ENCODE measurements at regions not wholly inside any gene's neighbourhood (a gene's known extent, or its start where the extent isn't known, plus 50 kb on each side); places are given as distances from the start of the nearest gene placed in this dataset.

- H2AK5ac ChIP-seq (ENCODE audit: insufficient read length, low read length), result no peak overlapping the region
- H3K18ac ChIP-seq (ENCODE audit: insufficient read length, low read depth, low read length), result no peak overlapping the region
- Mint-ChIP-seq H3K9me3 (no peaks in the 10 kb centered on the region), H3K27me3 (ENCODE audit: low read depth) (peaks cover 25% of the 10 kb centered on the region), H3K4me3 (no peak overlapping the region), H3K36me3 (ENCODE audit: insufficient read depth in 1 of 3, low read depth in 3 of 3) (no peaks in the 10 kb centered on the region), H3K27ac (no peak overlapping the region), H3K4me1 (no peaks in the 10 kb centered on the region)
- H3K23ac ChIP-seq (ENCODE audit: insufficient read length, low read depth, low read length), result no peak overlapping the region
- no peak overlapping the region for H2BK20ac ChIP-seq (ENCODE audit: low read depth, low read length, poor library complexity, severe bottlenecking)
- no peak overlapping the region for H2AFZ ChIP-seq (ENCODE audit: low read length)
- WGBS (ENCODE audit: extremely low coverage, insufficient read length, low lambda C conversion rate), result no CpG with 5 or more reads among the region's 2 CpGs
- H3K56ac ChIP-seq (ENCODE audit: insufficient read length, low read depth, low read length), result no peak overlapping the region
- H3K27me3 ChIP-seq (ENCODE audit: insufficient read depth, low read length), result no peaks in the 10 kb centered on the region
- H3K4ac ChIP-seq (ENCODE audit: low read depth, low read length), result no peak overlapping the region
- no peaks in the 10 kb centered on the region for H3K23me2 ChIP-seq (ENCODE audit: insufficient read length, low read depth, low read length, poor library complexity, severe bottlenecking)
- no peak overlapping the region for H2BK5ac ChIP-seq (ENCODE audit: insufficient read length, low read length)
- H3T11ph ChIP-seq (ENCODE audit: low read length), result no peak overlapping the region
- H3K27ac ChIP-seq (ENCODE audit: insufficient read length, low read depth, low read length), result no peak overlapping the region
- no peak overlapping the region for H2BK120ac ChIP-seq (ENCODE audit: low read depth, low read length, poor library complexity, severe bottlenecking)
- H3K79me2 ChIP-seq (ENCODE audit: insufficient read depth, low read length), result no peaks in the 10 kb centered on the region
- TF ChIP-seq CTCF (conservative IDR thresholded peaks at IDR 0.05), result no peak
- H2BK12ac ChIP-seq (ENCODE audit: insufficient read length, low read depth, low read length), result no peak overlapping the region
- no peaks in the 10 kb centered on the region for H4K20me1 ChIP-seq (ENCODE audit: control insufficient read depth, insufficient read depth, insufficient read length)
- no peak overlapping the region for H3K4me2 ChIP-seq (ENCODE audit: insufficient read depth, insufficient read length, low read length)
- no peak overlapping the region for H4K8ac ChIP-seq (replicated peaks; ENCODE audit: insufficient read length, low read depth, low read length)
- H3K9me3 ChIP-seq (ENCODE audit: control insufficient read depth, low read depth, low read length), result no peaks in the 10 kb centered on the region
- no peaks in the 10 kb centered on the region for H3K4me1 ChIP-seq (ENCODE audit: insufficient read depth, low read length)
- H2BK15ac ChIP-seq (ENCODE audit: low read depth, low read length), result no peak overlapping the region
- H3K79me1 ChIP-seq (ENCODE audit: insufficient read depth, low read depth, low read length, poor library complexity, severe bottlenecking), result no peaks in the 10 kb centered on the region
- H4K5ac ChIP-seq (ENCODE audit: insufficient read length, low read depth, low read length), result no peak overlapping the region
- no peak overlapping the region for H3K14ac ChIP-seq (ENCODE audit: insufficient read depth, low read length)
- H4K91ac ChIP-seq (ENCODE audit: insufficient read length, low read depth, low read length), result no peak overlapping the region
- no peak overlapping the region for H3K9ac ChIP-seq (ENCODE audit: extremely low read depth, insufficient read length, low read length)
- DNase-seq, result no peak
Observed at GRCh38 chr1:68330391-68330790, 98.1 kb upstream of the WLS start.
